GM12873 (cell line): ENCODE measurements at regions not wholly inside any gene's neighbourhood (a gene's known extent, or its start where the extent isn't known, plus 50 kb on each side); places are given as distances from the start of the nearest gene placed in this dataset.

Experiments
- TF ChIP-seq, protein P1 (sequence below): IDR thresholded peaks from 2 replicates; pipeline ENCODE4 v1.5.1; 2012; ENCODE audit warnings: low read depth, mild to moderate bottlenecking, moderate library complexity, low read length, control low read depth; ENCODE audit not compliant: insufficient read depth; ENCODE audit errors: missing control alignments

DNA sequence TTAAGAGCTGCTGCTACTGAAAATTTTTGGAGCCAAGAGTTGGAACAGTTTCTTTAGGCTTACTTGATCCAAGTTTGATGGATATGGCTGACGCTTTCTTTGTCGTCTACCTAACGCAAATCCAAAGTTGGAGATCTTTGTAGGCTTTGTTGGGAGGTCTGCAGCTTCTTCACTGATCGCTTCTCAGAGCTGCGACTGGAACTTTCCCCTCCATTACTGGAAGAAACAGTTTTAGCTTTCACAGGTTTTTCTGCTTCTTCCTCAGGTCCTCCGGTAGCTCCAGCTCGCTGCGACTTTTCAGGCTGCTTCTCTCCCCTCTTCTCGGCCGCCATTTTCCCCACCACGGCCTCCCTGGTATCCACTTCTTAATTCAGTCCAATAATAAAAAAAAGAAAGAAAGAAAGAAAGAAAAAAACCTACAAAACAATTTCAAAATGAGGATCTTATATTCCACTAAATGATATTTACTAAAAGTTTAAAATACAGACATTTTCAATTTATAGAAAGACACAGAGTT is 178.1 kb upstream of the HMGA2 start:
- TF ChIP-seq, protein P1, sequence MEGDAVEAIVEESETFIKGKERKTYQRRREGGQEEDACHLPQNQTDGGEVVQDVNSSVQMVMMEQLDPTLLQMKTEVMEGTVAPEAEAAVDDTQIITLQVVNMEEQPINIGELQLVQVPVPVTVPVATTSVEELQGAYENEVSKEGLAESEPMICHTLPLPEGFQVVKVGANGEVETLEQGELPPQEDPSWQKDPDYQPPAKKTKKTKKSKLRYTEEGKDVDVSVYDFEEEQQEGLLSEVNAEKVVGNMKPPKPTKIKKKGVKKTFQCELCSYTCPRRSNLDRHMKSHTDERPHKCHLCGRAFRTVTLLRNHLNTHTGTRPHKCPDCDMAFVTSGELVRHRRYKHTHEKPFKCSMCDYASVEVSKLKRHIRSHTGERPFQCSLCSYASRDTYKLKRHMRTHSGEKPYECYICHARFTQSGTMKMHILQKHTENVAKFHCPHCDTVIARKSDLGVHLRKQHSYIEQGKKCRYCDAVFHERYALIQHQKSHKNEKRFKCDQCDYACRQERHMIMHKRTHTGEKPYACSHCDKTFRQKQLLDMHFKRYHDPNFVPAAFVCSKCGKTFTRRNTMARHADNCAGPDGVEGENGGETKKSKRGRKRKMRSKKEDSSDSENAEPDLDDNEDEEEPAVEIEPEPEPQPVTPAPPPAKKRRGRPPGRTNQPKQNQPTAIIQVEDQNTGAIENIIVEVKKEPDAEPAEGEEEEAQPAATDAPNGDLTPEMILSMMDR: no peak

- TF ChIP-seq, protein P1: no peak
These were observed 177.2 kb upstream of the HMGA2 start for GRCh38 chr12:65647074-65647473.

- TF ChIP-seq, protein P1: no peak
These were observed 175.8 kb upstream of the HMGA2 start for GRCh38 chr12:65648461-65648860.

- TF ChIP-seq, protein P1: no peak
These were observed 175.2 kb upstream of the HMGA2 start for GRCh38 chr12:65649126-65649525.

GRCh38 chr12:65651060-65651459 is 173.2 kb upstream of the HMGA2 start:
- TF ChIP-seq, protein P1: no peak

DNA sequence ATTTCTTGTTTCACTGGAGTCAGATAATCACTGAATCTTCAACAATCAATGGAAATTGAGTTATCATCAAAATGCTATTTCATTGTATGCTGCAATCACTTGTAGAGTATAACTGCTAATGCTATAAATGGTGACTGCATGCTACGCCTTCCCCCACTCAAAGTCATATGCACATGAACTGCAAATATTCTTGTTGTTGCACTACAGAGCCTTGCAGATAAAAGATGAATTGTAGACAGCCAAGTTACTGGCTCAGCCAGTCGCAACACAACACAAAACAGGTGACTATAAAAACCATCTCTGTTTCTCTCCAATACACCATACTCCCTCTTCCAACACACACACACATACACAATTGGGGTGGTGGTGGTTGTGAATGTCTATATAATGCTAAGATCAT is 171.0 kb upstream of the HMGA2 start:
- TF ChIP-seq, protein P1: no peak

GRCh38 chr12:65653946-65654629 is 170.2 kb upstream of the HMGA2 start:
- TF ChIP-seq, protein P1: no peak
